ENCODE measurements at regions not wholly inside any gene's neighbourhood (a gene's known extent, or its start where the extent isn't known, plus 50 kb on each side); places are given as distances from the start of the nearest gene placed in this dataset.

GRCh38 chr2:103977668-103978067 is 876.2 kb upstream of the POU3F3 start:
- TF ChIP-seq CTCF (IDR thresholded peaks at IDR 0.05; ENCODE audit: poor library complexity, severe bottlenecking) (no peak), EZH2 (IDR thresholded peaks at IDR 0.05; ENCODE audit: borderline replicate concordance, insufficient read depth, low read length, poor library complexity, severe bottlenecking) (no peak)
